ENCODE measurements at regions not wholly inside any gene's neighbourhood (a gene's known extent, or its start where the extent isn't known, plus 50 kb on each side); places are given as distances from the start of the nearest gene placed in this dataset.

DNA sequence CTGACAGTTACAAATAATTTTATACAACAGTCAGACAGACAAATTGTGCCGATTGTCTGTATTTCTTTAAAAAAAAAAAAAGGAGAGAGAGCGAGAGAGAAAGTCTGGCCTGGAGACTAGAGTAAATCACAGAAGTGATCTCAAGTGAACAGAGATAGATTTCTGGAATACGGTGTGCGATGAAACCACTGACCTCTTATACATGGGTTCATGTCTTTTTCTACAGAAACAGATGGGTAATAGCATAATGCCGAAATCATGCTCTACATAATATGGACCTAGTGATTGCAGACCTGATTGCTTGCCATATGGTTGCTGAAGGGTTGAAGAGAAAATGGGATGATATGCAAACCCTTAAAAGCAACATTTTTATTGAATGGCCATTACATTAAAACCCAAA is 403.3 kb upstream of the FANCL start:
- ATAC-seq (replicated peaks in 1 of 2) (no peak), DNase-seq (no peak)
- H3K4me3 Mint-ChIP-seq, result no peak overlapping the region
- peaks cover 8% of the 10 kb centered on the region for H3K27me3 Mint-ChIP-seq (ENCODE audit: low read depth)
- H3K36me3 Mint-ChIP-seq (ENCODE audit: insufficient read depth in 2 of 2), result no peaks in the 10 kb centered on the region
- peaks cover 0 to 2% of the 10 kb centered on the region in 2 donors for H3K9me3 Mint-ChIP-seq
- H3K27ac Mint-ChIP-seq, result no peak overlapping the region
- H3K4me1 Mint-ChIP-seq (ENCODE audit: low read depth), result no peaks in the 10 kb centered on the region

DNA sequence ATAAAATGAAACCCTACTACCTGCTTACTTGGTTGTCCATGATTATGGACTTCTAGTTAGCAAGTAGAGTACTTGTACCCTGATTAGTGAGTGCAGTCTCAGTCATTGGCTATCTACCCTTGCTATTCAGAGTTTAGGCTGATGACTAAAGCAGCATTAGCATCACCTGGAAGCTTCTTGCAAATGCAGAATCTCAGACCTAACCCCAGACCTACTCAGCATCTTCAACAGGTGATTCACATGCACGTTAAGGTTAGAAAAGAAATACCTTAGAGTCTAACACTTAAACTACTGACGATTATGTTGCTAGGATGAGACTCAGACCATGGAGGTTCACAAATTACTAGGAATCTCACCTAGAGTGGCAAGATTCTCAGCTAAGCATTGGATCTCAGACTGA is 399.9 kb upstream of the FANCL start:
- Mint-ChIP-seq H3K27ac (no peak overlapping the region), H3K27me3 (ENCODE audit: low read depth) (peaks cover 8% of the 10 kb centered on the region), H3K4me3 (no peak overlapping the region), H3K9me3 (peaks cover 0 to 2% of the 10 kb centered on the region in 2 donors), H3K36me3 (ENCODE audit: insufficient read depth in 2 of 2) (no peaks in the 10 kb centered on the region), H3K4me1 (ENCODE audit: low read depth) (no peaks in the 10 kb centered on the region)
- ATAC-seq (replicated peaks in 1 of 2) (no peak), DNase-seq (no peak)

DNA sequence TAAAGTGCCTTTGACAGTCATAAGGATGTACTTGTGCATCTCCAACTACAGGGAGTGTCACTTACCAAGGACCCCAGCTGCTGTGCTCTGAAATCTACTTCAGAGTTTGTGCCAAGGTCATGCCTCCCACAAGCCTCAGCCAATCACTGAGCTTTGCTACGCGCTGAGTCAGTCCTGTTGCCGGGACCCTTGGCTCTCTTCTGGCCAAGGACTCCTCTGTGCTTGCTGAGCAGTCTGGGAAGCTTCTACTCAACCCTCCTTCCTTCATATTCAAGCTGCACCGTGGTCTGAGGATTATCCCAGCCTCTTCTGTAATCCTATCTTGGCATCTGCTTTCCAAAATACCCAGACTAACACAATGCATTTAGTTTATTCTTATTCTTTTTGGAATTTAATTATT is 398.9 kb upstream of the FANCL start:
- H3K27me3 Mint-ChIP-seq (ENCODE audit: low read depth), result peaks cover 8% of the 10 kb centered on the region
- H3K4me1 Mint-ChIP-seq (ENCODE audit: low read depth), result no peaks in the 10 kb centered on the region
- ATAC-seq (replicated peaks in 1 of 2) (no peak), DNase-seq (no peak)
- no peak overlapping the region for H3K4me3 Mint-ChIP-seq
- H3K9me3 Mint-ChIP-seq, result peaks cover 0 to 2% of the 10 kb centered on the region in 2 donors
- H3K27ac Mint-ChIP-seq, result no peak overlapping the region
- no peaks in the 10 kb centered on the region for H3K36me3 Mint-ChIP-seq (ENCODE audit: insufficient read depth in 2 of 2)

DNA sequence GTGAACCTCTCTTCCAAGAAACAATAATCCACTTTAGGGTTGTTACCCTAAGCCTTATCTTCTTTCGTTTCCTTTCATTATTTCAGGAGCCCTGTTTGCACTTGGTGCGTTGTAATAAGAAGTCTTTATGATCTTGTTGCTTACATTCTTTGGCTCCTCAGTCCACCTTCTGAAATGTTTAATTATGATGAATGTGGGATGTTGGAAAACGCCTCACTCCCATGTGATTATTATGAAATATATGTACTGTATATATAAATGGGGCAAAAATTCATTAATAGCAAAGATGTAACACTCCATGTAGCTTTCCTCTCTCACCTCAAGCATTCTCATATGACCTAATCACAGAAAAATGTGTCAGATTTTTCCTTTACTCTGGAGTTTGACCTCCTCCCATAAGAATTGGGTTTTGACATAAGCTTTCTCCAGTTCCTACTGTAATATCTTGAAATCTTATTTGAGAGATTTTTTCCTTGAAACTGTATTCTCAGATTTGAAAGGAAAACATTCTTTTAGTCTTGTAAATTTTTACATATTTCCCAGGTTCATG is 397.2 kb upstream of the FANCL start:
- no peak for DNase-seq
- H3K27me3 Mint-ChIP-seq (ENCODE audit: low read depth), result peaks cover 8% of the 10 kb centered on the region
- H3K4me3 Mint-ChIP-seq, result no peak overlapping the region
- H3K27ac Mint-ChIP-seq, result no peak overlapping the region
- no peaks in the 10 kb centered on the region for H3K4me1 Mint-ChIP-seq (ENCODE audit: low read depth)
- ATAC-seq (replicated peaks in 1 of 2), result no peak
- no peaks in the 10 kb centered on the region for H3K36me3 Mint-ChIP-seq (ENCODE audit: insufficient read depth in 2 of 2)
- H3K9me3 Mint-ChIP-seq, result peaks cover 0 to 2% of the 10 kb centered on the region in 2 donors

- no peak overlapping the region for H3K4me3 Mint-ChIP-seq
- H3K27ac Mint-ChIP-seq, result no peak overlapping the region
- no peaks in the 10 kb centered on the region for H3K27me3 Mint-ChIP-seq (ENCODE audit: low read depth)
- no peaks in the 10 kb centered on the region for H3K9me3 Mint-ChIP-seq
- no peaks in the 10 kb centered on the region for H3K4me1 Mint-ChIP-seq (ENCODE audit: low read depth)
- no peaks in the 10 kb centered on the region for H3K36me3 Mint-ChIP-seq (ENCODE audit: insufficient read depth in 2 of 2)
- DNase-seq (no peak), ATAC-seq (replicated peaks in 1 of 2) (no peak)
These were observed 395.7 kb upstream of the FANCL start for GRCh38 chr2:58636872-58637271.

- Mint-ChIP-seq H3K4me3 (no peak overlapping the region), H3K4me1 (ENCODE audit: low read depth) (no peaks in the 10 kb centered on the region), H3K36me3 (ENCODE audit: insufficient read depth in 2 of 2) (no peaks in the 10 kb centered on the region), H3K27me3 (ENCODE audit: low read depth) (no peaks in the 10 kb centered on the region), H3K9me3 (no peaks in the 10 kb centered on the region), H3K27ac (no peak overlapping the region)
- DNase-seq (no peak), ATAC-seq (replicated peaks in 1 of 2) (no peak)
These were observed 394.8 kb upstream of the FANCL start for GRCh38 chr2:58635801-58636375.

DNA sequence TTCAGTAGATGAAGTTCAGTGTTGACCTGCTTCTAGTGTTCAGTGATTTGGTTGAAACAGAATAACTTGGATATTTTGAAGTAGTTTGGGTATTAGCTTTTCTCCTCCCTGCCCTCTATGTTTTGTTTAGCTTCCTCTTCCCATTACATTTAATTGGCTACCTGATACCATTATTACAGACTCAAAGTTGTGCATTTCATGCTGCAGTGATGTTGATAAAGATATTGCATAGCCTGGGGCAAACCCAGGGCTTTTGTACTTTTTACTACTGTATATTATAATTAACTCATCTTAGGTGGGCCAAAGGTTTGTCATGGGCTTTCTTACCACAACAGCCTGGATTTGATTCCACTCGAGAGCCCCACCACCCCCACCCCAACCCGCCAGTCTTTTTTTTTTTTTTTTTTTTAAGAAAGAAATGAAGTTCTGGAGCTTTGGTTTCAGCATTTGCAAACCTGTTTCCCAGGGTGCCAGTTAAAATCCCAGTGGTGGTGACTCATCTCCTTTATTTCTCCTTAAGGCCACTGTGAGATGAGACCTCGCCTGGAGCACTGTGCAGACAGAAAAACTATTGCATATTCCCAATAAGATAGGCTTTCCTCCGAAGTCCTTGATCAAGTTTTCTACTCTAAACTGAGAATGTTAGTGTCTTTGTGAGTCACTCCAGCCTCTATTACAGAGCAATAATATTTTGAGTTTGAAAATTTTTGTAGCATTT is 393.7 kb upstream of the FANCL start:
- no peak overlapping the region for H3K27ac Mint-ChIP-seq
- H3K4me1 Mint-ChIP-seq (ENCODE audit: low read depth), result no peaks in the 10 kb centered on the region
- DNase-seq, result no peak
- no peak overlapping the region for H3K4me3 Mint-ChIP-seq
- no peaks in the 10 kb centered on the region for H3K27me3 Mint-ChIP-seq (ENCODE audit: low read depth)
- H3K9me3 Mint-ChIP-seq, result no peaks in the 10 kb centered on the region
- no peaks in the 10 kb centered on the region for H3K36me3 Mint-ChIP-seq (ENCODE audit: insufficient read depth in 2 of 2)
- no peak for ATAC-seq (replicated peaks in 1 of 2)

DNA sequence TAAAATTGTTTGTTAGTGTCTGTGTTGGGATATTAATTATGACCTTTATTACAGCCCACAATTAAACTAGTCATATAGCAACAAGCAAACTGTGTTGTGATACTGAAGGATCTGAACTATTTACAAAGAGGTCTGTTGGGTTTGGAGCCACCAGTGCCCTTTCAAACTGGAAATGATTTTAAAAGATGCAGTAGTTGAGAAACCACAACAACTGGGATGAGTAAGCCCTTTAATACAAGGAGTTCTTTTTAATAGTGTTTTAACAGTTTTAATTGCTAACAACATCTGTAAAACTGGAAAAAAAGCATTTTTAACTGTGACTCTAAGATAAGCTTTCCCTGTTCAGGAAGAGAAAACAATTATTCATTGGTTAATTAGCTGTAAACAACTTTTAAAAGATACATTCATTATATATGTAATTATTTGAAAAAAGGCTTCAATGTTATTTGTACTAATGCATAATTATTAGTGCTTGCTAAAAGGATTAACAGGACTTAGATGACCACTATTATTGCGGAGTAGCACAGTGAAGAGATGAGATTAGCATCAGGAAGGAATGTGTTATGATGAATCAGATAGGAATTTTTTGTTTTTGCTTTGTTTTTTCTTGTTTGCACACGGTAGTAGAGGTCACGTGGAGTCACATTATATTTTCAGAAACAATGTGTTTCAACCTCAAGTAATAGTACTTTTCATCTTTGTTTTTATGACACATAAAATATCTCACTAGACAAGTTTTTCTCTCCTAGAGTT is 392.7 kb upstream of the FANCL start:
- DNase-seq (no peak), ATAC-seq (replicated peaks in 1 of 2) (no peak)
- Mint-ChIP-seq H3K4me1 (ENCODE audit: low read depth) (no peaks in the 10 kb centered on the region), H3K27ac (no peak overlapping the region), H3K4me3 (no peak overlapping the region), H3K36me3 (ENCODE audit: insufficient read depth in 2 of 2) (no peaks in the 10 kb centered on the region), H3K9me3 (no peaks in the 10 kb centered on the region), H3K27me3 (ENCODE audit: low read depth) (no peaks in the 10 kb centered on the region)

DNA sequence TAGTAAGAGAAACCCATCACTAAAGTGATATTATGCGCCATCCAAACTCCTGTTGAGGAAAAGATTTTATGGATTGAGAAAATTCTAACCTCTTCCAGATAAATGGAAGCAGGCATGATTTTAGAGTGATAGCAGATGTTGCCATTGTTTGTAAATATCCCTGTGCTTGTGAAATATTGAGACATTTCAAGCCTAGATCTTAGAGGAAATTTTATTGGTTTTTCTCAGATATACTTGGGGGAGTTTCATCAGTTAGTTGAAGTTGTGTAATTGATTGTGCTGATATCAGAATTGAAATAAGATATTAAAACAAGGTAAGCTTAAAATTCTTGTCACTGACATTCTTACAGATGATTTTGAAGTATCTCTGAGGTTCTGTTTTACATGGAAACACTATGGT is 390.9 kb upstream of the FANCL start:
- no peak for ATAC-seq (replicated peaks in 1 of 2)
- no peaks in the 10 kb centered on the region for H3K36me3 Mint-ChIP-seq (ENCODE audit: insufficient read depth in 2 of 2)

DNA sequence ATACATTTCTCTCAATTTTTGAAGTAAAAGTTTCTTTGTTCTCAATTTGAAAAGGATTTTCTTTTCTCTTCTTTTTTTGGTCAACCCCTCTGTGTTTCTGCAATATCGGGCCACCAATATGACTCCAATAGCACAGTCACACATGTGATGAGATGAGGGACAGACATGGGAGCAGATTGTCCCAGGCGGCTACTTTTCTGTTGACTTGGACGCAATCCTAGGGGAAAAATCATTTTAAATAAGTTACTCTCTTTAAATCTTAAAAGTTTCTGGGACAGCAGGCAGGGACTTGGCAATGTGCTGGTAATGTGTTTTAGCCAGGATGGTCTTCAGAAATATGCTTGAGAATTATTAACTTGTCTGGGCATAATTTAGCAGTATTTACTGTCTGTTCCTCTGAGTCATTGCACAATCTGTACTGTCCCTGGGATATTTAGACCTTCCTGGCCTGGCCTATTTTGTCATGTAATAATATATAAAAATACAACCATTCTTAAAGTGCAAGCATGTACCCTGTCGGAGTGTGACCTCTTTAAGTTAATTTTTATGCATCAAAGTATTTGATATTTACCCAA is 388.5 kb upstream of the FANCL start:
- no peak overlapping the region for H3K27ac Mint-ChIP-seq
- DNase-seq, result no peak
- H3K9me3 Mint-ChIP-seq, result no peaks in the 10 kb centered on the region
- H3K4me1 Mint-ChIP-seq (ENCODE audit: low read depth), result no peaks in the 10 kb centered on the region
- no peaks in the 10 kb centered on the region for H3K27me3 Mint-ChIP-seq (ENCODE audit: low read depth)
- no peak for ATAC-seq (replicated peaks in 1 of 2)
- H3K36me3 Mint-ChIP-seq (ENCODE audit: insufficient read depth in 2 of 2), result no peaks in the 10 kb centered on the region
- H3K4me3 Mint-ChIP-seq, result no peak overlapping the region

More for the DNA sequence above, 390.9 kb upstream of the FANCL start:
- no peaks in the 10 kb centered on the region for H3K9me3 Mint-ChIP-seq
- H3K4me1 Mint-ChIP-seq (ENCODE audit: low read depth), result no peaks in the 10 kb centered on the region
- H3K4me3 Mint-ChIP-seq, result no peak overlapping the region
- DNase-seq, result no peak
- H3K27ac Mint-ChIP-seq, result no peak overlapping the region
- H3K27me3 Mint-ChIP-seq (ENCODE audit: low read depth), result no peaks in the 10 kb centered on the region

GRCh38 chr2:58620896-58621295 is 379.8 kb upstream of the FANCL start:
- no peaks in the 10 kb centered on the region for H3K9me3 Mint-ChIP-seq
- DNase-seq (no peak), ATAC-seq (replicated peaks in 1 of 2) (no peak)
- H3K4me1 Mint-ChIP-seq (ENCODE audit: low read depth), result no peaks in the 10 kb centered on the region
- H3K36me3 Mint-ChIP-seq (ENCODE audit: insufficient read depth in 2 of 2), result no peaks in the 10 kb centered on the region
- H3K4me3 Mint-ChIP-seq, result no peak overlapping the region
- no peak overlapping the region for H3K27ac Mint-ChIP-seq
- no peaks in the 10 kb centered on the region for H3K27me3 Mint-ChIP-seq (ENCODE audit: low read depth)

DNA sequence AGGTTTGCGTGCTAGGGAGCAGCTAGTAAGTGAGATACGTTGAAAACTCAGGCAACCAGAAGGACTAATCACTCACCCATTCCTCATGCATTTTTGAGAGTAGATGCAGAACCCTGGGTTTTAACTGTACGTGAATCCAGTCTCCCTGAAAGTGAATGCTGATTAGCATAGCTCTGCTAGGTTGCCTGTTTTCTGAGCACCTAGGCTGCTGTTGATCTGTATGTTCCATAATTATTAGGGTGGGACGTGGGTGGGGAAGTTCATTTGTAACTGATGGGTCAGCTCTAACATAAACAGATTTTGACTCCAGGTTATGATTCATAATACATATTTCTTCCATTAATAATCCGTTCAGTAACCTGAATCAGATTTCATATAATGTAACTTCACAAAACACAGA is 379.0 kb upstream of the FANCL start:
- Mint-ChIP-seq H3K4me1 (ENCODE audit: low read depth) (no peaks in the 10 kb centered on the region), H3K9me3 (no peaks in the 10 kb centered on the region), H3K27me3 (ENCODE audit: low read depth) (no peaks in the 10 kb centered on the region), H3K27ac (no peak overlapping the region), H3K36me3 (ENCODE audit: insufficient read depth in 2 of 2) (no peaks in the 10 kb centered on the region), H3K4me3 (no peak overlapping the region)
- ATAC-seq (replicated peaks in 1 of 2) (no peak), DNase-seq (no peak)

GRCh38 chr2:58616961-58617360 is 375.8 kb upstream of the FANCL start:
- ATAC-seq (replicated peaks in 1 of 2), result no peak
- H3K4me1 Mint-ChIP-seq (ENCODE audit: low read depth), result no peaks in the 10 kb centered on the region

More at GRCh38 chr2:58616961-58617360, 375.8 kb upstream of the FANCL start:
- Mint-ChIP-seq H3K9me3 (no peaks in the 10 kb centered on the region), H3K4me3 (no peak overlapping the region), H3K27me3 (ENCODE audit: low read depth) (no peaks in the 10 kb centered on the region), H3K27ac (no peak overlapping the region), H3K36me3 (ENCODE audit: insufficient read depth in 2 of 2) (no peaks in the 10 kb centered on the region)
- no peak for DNase-seq

All from activated T-cell treated with anti-CD3 and anti-CD28 coated beads, Interleukin-2, amount 50 U/mL, for 72 hours (primary cell).